ENCODE measurements at regions not wholly inside any gene's neighbourhood (a gene's known extent, or its start where the extent isn't known, plus 50 kb on each side); places are given as distances from the start of the nearest gene placed in this dataset.

DNA sequence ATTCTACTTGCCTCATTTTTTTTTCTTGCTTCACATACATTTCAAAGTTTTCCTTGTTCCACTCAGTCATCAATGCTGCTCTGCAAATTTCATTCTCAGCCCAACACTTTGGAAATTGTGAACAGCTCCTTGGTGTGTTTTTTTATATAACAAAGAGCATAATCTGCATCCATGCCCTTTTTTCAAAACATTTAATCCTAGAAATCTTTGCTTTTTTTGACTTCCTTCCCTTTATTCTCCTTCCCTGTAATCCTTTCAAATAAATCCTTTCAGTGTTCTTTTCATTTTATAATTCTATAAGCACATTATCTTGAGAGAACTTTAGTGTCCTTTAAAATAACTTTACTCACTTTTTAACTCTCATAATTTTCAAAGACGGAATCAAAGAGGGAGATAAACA lies 1150.8 kb downstream of the SI start:
- DNase-seq = no peak

DNA sequence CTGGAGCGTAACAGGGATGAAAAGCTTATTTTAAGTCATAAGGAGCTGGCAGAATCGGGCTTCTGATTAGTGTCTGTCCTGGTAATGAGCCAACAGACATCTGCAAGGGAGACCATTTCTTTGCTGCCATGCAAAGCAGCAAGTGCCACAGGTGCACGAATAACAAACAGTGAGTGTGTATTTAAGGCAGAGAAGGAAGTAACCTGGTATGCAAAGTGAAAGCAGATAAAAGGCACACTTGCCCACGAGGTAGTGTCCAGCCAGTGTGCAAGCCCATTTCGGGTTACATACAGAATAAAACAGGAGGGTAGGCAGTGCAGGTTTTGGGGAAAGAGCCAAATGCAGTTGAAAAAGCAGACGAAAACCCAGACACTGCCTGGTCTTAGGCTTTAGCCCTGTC lies 1153.7 kb downstream of the SI start:
- DNase-seq = no peak

- no peak for DNase-seq
Measured at GRCh38 chr3:163919154-163919553, 1159.1 kb downstream of the SI start.

DNA sequence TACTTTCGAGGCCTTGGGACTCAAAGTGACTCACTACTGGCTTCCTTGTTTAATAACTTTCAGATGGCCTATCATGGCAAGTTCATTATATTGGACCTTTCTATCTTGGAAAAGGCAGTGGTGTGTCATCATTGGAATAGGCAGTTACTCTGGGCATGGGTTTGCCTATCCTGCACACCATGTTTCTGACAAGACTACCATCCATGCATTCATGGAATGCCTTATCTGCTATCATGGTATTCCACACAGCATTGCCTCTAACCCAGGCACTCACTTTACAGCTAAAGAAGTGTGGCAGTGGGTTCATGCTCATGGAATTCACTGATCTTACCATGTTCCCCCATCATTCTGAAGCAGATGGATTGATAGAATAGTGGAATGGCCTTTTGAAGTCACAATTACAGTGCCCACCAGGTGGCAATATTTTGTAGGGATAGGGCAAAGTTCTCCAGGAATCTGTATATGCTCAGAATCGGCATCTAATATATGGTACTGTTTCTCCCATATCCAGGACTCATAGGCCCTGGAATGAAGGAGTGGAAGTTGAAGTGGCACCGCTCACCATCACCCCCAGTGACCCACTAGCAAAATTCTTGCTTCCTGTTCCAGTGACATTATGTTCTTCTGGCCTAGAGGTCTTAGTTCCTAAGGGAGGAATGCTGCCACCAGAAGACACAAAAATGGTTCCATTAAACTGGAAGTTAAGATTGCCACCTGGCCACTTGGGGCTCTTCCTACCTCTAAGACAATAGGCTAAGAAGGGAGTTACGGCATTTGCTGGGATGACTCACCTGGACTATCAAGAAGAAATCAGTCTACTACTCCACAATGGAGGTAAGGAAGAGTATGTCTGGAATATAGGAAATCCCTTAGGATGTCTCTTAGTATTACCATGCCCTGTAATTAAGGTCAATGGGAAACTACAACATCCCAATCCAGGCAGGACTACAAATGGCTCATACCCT lies 1161.4 kb downstream of the SI start:
- no peak for DNase-seq

- no peak for DNase-seq
Measured at GRCh38 chr3:163915280-163915679, 1163.0 kb downstream of the SI start.

DNA sequence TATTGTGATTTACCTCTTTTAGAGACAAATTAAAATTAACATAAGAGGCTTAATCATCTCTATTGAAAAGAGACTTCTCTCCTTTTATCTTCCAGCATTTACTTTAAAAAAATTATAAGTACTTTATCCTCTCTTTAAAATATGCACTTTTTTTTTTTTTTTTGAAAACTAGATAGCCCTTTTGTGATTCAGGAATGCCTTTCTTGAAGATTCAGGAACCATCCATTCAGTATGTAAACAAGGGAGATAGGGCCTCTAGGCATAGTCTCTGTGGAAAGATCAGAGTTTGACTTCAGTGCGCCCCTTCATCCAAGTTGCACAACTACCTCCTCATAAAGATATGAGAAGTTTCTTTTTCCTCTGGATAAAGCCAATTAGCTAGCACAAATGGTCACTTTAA lies 1163.7 kb downstream of the SI start:
- no peak for DNase-seq

GRCh38 chr3:163891771-163892170 lies 1186.5 kb downstream of the SI start:
- DNase-seq = no peak

DNA sequence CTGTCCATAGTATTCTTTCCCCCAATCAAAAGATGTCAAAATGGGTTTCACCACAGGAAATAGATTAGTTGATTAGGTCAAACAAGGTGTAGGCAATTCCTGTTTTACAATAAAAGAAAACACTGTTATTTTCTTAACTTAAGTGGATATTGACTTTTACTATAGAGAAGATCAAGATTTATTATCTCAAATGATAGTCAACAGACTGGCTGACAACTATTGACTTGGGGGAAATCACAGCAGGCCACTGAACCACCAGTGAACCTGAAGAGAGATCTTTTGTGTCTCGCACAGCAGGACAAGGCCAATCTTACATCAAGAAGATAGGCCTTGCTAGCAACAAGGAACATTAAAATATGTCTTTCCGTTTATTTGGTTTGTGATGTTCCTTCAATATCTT lies 1187.6 kb downstream of the SI start:
- DNase-seq = no peak

DNA sequence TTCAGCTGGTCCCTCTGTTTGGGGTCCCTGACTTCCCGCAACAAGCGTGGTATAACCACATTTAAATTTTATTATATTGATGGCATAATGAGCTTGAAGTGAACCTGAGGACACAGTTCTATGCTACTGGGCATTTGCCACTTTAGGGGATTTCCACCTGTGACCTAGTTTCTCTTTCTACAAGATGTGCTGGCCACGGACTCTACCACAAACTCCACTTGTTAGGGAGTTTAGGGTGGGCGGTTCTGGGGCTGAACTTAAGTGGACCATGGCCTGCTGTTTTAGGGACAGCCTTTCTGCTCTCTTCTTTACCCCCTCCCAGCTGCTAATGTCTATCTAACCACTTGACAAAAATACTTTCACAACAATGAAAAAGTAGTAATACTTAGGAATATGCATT lies 1199.1 kb downstream of the SI start:
- no peak for DNase-seq

- no peak for DNase-seq
Measured at GRCh38 chr3:163878396-163878795, 1199.9 kb downstream of the SI start.

DNA sequence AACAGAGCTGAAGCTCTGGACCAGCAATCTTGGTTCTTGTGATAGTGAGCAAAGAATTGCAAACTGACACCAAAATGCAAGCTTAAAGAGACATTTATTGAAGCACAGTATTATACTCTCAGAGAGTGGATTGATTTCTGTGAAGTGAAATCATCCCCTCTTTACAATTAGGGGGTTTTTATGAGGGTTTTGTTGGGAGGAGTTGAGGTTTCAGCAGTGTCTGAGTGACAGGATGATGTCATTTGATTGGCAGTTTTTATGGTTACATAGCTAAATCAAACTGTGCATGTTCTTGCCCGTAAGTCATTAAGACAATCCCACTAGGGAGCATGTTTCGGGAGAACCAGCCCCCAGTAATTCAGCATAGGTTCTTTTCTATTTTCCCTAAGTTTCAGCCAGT lies 1200.5 kb downstream of the SI start:
- no peak for DNase-seq

DNA sequence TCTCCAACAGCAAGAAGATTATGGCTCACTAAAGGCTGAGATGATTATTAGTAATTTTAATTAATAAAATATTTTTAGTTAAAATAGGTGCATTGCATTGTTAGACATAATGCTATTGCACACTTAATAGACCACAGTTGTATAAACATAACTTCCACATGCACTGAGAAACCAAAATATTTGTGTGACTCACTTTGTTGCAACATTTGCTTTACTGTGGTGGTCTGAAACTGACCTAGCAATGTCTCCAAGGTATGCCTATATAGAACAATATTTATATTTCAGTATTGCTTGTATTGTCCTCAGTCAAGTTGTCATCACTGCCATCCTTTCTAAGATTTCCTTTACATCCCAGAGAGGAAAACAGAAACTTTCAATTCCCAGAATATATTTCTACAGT lies 1215.2 kb downstream of the SI start:
- no peak for DNase-seq

DNA sequence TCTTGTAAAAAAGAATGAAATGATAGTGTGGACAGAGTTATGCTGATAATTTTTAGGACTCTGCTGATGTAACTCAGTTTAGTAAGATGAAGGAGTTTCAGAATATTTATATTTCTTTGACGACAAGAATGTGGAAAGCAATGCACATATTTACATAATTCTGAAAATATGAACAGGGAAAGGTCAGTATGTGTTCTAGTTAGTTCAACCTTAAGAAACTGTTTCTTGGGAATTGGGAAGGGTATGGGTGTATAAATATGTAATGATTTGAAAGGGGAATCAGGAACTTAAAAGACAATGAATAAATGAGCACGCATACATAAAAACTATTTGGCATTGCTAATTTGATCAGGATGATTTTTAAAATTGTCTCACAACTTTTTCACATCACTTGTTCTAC lies 1226.1 kb downstream of the SI start:
- DNase-seq = no peak

DNA sequence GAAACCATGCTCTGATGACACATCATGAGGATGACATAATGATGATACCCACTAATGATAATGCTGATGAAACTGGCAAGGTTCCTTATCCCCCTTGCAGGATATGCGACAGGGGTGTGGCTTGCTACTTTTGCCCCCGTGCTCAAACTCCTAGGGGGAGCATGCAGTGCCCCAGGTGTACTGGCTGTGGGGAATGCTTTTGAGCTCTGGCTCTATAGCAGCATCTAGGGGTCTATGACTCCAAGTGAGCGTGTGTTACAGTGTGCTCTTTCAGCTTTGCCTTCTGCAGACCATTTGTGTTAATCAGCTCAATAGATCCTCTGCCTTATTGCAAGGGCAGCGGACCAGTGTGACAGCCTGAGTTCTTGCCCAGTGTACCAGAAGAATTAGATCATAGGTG lies 1239.5 kb downstream of the SI start:
- no peak for DNase-seq

DNA sequence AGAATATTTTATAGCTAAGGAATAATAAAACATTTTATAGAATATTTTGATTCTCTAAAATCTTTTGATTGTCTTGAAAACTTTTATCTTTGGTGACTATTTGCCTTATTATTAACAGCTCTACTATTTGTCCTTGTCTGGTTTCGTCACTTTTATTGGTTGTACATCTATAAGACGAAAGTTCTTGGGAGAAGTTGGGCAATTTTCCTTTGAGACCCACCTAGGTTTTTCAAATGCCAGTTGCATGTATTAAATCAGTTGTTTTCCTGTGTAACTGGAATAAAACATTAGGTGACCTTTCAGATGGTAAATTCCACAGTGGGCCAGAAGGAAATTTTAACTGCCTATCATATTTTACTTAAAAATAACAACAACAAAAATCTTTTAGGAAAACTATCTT lies 1245.7 kb downstream of the SI start:
- no peak for DNase-seq

DNA sequence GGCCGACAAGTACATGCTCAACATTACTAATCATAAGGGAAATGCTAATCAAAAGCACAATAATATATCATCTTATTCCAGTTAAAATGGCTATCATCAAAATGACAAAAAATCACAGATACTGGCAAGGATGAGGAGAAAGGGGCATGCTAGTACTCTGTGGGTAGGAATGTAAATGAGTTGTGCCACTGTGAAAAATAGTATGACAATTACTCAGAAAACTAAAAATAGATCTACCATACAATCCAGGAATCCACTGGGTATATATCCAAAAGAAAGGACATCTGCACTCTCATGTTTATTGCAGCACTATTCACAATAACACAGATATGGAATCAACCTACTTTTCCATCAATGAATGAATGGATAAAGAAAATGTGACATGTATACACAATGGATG lies 1256.5 kb downstream of the SI start:
- no peak for DNase-seq

DNA sequence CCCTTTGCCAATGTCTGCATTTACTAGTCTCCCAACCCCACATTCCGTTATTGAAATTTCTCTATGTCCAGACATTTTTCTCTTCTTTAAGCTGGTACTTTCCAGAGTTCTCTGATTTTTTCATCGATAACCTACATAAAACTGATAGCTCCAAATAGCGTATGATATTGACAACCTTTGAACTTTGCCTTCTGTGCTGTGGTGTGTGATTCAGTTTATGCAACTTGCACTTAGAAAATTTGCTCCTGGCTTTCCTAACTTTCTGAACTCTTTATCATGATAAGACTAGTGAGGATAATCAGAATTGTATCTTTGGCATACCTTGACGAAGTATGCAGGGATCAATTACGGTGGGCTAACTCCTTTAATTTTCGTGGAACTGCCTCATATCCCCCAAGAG lies 1261.3 kb downstream of the SI start:
- DNase-seq = no peak

DNA sequence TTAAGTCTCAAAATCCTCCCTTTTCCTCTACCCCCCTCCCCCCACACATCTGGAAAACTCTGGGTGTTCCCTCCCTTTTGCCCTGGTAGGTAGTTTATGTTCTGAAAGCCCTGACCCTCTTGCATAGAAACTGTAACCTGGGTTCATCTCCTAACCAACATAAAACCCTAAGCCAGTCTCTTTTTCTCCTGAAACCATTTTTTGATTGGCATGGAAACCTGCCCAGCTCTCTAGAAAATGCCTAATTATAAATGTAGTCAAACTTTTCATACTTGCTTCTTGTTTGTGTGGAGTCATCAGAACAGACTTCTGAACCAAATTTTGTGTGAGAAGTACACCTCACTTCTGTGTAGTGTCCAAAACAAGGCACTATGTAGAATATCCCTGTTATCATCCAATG lies 1264.4 kb downstream of the SI start:
- no peak for DNase-seq

DNA sequence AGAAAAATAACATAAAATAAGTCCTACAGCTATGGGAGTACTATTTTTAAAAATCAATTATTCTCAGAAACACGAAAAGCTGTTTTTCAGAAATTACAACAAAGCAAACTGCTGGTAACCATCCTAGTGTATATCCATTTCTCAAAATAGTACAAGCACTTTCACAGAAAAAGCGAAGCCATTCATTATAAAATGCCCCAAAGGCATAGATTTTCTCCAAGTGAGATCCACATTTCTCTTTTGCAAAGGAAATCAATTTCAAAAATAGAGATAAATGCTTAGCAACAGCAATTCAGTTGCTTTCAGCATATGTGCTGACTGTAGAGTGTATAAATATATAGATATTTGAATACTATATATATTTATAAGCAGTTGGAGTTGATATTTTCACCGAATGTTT lies 1266.3 kb downstream of the SI start:
- DNase-seq = no peak

DNA sequence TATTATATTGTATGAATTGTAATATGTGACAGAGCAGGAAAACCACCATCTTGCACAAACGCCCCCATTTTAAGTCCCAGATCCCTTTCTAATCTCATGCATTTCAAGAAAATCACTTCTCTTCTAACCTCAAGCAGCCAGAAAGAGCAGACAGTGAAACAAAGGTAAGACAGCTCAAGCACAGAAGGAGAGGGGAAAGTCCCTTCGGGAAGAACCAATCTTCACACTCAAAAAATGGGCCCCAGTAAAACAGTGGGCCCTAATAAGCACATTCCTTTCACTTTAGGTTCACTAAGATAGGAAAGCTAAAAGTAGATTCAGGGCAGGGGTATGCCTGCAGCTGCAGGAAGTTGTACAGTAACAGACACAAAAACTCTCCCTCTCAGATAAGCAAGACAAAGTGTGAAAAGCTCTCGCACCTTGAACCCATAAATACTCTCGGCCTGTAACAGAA lies 1268.7 kb downstream of the SI start:
- DNase-seq = no peak

DNA sequence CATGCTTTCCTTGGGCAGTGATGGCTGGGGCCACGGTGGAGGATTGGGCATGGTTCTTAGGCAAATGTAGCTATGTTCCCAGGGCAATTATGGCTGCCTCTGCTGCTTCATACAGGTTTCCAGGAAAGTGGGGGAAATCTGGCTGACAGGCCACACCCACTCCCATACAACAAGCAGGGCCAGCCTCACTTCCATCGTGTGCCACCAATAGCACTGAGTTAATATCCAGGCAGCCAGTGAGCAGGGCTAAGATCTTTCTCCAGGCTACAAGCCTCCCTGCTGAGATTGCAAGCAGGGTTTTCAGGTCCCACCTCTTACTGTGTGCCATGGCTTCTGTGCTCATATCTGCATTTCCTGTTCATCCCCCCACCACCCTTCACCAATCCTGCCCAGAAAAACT lies 1291.9 kb downstream of the SI start:
- DNase-seq = no peak

- DNase-seq = no peak
Measured at GRCh38 chr3:163785693-163786092, 1292.6 kb downstream of the SI start.

GRCh38 chr3:163779396-163780344 lies 1298.6 kb downstream of the SI start:
- DNase-seq = no peak

DNA sequence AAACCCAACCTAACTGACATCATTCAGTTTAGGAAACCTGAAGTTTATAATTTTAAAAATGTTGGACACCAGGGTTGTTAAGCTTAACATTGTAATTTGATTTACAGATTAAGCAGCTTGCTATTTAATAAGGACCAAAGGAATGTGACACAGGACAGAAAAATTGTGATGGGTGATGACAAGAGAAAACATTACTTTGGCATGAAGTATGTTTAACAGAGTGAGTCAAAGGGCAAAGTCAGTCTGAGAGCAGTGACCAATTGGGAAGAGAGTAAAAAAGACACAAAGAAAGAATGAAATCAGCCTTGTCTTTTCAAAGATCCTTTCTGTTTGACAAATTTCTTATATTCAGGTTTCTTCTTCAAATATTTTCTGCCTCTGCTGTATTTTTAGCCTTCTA lies 1301.6 kb downstream of the SI start:
- no peak for DNase-seq

Measured in amniotic stem cell (primary cell).